ENCODE measurements at regions not wholly inside any gene's neighbourhood (a gene's known extent, or its start where the extent isn't known, plus 50 kb on each side); places are given as distances from the start of the nearest gene placed in this dataset.
"Not testable (repeated sequence)": the region's sequence is repeated elsewhere in the genome, so short reads cannot be mapped to it uniquely, and the experiment has no call there.

GRCh38 chr3:153552887-153553604 is 391.0 kb downstream of the RAP2B start:
- Histone ChIP-seq H3K4me3 (ENCODE audit: low read length, poor library complexity, severe bottlenecking) (no peak overlapping the region), H3F3A (ENCODE audit: low read depth) (0 out of 2 replicates have a peak, but pooled peaks cover 3% of the 10 kb centered on the region), H3K36me3 (ENCODE audit: insufficient read depth, low read length) (no peaks in the 10 kb centered on the region), H3K79me2 (ENCODE audit: insufficient read depth, low read length) (no peaks in the 10 kb centered on the region), H3K9me2 (replicated peaks; ENCODE audit: low read depth, low read length) (no peaks in the 10 kb centered on the region), H2AFZ (ENCODE audit: low read length) (no peak overlapping the region), H3K9ac (ENCODE audit: low read depth, low read length, poor library complexity, severe bottlenecking) (no peak overlapping the region), H3K4me1 (ENCODE audit: insufficient read depth, low read length, poor library complexity, severe bottlenecking) (peaks cover 9% of the 10 kb centered on the region), H4K20me1 (ENCODE audit: insufficient read depth, low read length, poor library complexity, severe bottlenecking) (no peaks in the 10 kb centered on the region), H3K4me2 (ENCODE audit: low read depth, low read length, poor library complexity, severe bottlenecking) (no peak overlapping the region), H3K9me3 (ENCODE audit: insufficient read depth, low read depth, low read length) (no peaks in the 10 kb centered on the region), H3K27me3 (ENCODE audit: insufficient read depth, low read length, poor library complexity, severe bottlenecking) (no peaks in the 10 kb centered on the region)
- no peak for TF ChIP-seq CTCF (conservative IDR thresholded peaks at IDR 0.05; ENCODE audit: low read length)
- TF ChIP-seq EZH2phosphoT487 (IDR thresholded peaks at IDR 0.05; ENCODE audit: borderline replicate concordance) = no peak

GRCh38 chr3:153553605-153553945 is 391.5 kb downstream of the RAP2B start:
- no peaks in the 10 kb centered on the region for H3K79me2 ChIP-seq (ENCODE audit: insufficient read depth, low read length)
- H3K27me3 ChIP-seq (ENCODE audit: insufficient read depth, low read length, poor library complexity, severe bottlenecking) = no peaks in the 10 kb centered on the region
- H3K4me1 ChIP-seq (ENCODE audit: insufficient read depth, low read length, poor library complexity, severe bottlenecking) = peaks cover 6% of the 10 kb centered on the region
- no peak overlapping the region for H2AFZ ChIP-seq (ENCODE audit: low read length)
- H3K9ac ChIP-seq (ENCODE audit: low read depth, low read length, poor library complexity, severe bottlenecking) = no peak overlapping the region
- 0 out of 2 replicates have a peak, but pooled peaks cover 3% of the 10 kb centered on the region for H3F3A ChIP-seq (ENCODE audit: low read depth)
- TF ChIP-seq EZH2phosphoT487 (IDR thresholded peaks at IDR 0.05; ENCODE audit: borderline replicate concordance) (no peak), CTCF (conservative IDR thresholded peaks at IDR 0.05; ENCODE audit: low read length) (no peak)
- H4K20me1 ChIP-seq (ENCODE audit: insufficient read depth, low read length, poor library complexity, severe bottlenecking) = no peaks in the 10 kb centered on the region
- no peaks in the 10 kb centered on the region for H3K9me2 ChIP-seq (replicated peaks; ENCODE audit: low read depth, low read length)
- no peak overlapping the region for H3K4me2 ChIP-seq (ENCODE audit: low read depth, low read length, poor library complexity, severe bottlenecking)
- no peaks in the 10 kb centered on the region for H3K36me3 ChIP-seq (ENCODE audit: insufficient read depth, low read length)
- no peaks in the 10 kb centered on the region for H3K9me3 ChIP-seq (ENCODE audit: insufficient read depth, low read depth, low read length)
- no peak overlapping the region for H3K4me3 ChIP-seq (ENCODE audit: low read length, poor library complexity, severe bottlenecking)

- H4K20me1 ChIP-seq (ENCODE audit: insufficient read depth, low read length, poor library complexity, severe bottlenecking) = no peaks in the 10 kb centered on the region
- H3K27me3 ChIP-seq (ENCODE audit: insufficient read depth, low read length, poor library complexity, severe bottlenecking) = no peaks in the 10 kb centered on the region
- H3K9me2 ChIP-seq (replicated peaks; ENCODE audit: low read depth, low read length) = no peaks in the 10 kb centered on the region
- no peak overlapping the region for H3K4me2 ChIP-seq (ENCODE audit: low read depth, low read length, poor library complexity, severe bottlenecking)
- no peak for TF ChIP-seq EZH2phosphoT487 (IDR thresholded peaks at IDR 0.05; ENCODE audit: borderline replicate concordance)
- no peak overlapping the region for H3K4me3 ChIP-seq (ENCODE audit: low read length, poor library complexity, severe bottlenecking)
- no peaks in the 10 kb centered on the region for H3K79me2 ChIP-seq (ENCODE audit: insufficient read depth, low read length)
- no peaks in the 10 kb centered on the region for H3K4me1 ChIP-seq (ENCODE audit: insufficient read depth, low read length, poor library complexity, severe bottlenecking)
- no peaks in the 10 kb centered on the region for H3K36me3 ChIP-seq (ENCODE audit: insufficient read depth, low read length)
- no peak overlapping the region for H2AFZ ChIP-seq (ENCODE audit: low read length)
- H3K9me3 ChIP-seq (ENCODE audit: insufficient read depth, low read depth, low read length) = no peaks in the 10 kb centered on the region
- no peak overlapping the region for H3K9ac ChIP-seq (ENCODE audit: low read depth, low read length, poor library complexity, severe bottlenecking)
- H3F3A ChIP-seq (ENCODE audit: low read depth) = no peaks in the 10 kb centered on the region
Observed at GRCh38 chr3:153555919-153556318, 393.9 kb downstream of the RAP2B start.

GRCh38 chr3:153559366-153559765 is 397.3 kb downstream of the RAP2B start:
- not testable (repeated sequence) for H3K9ac ChIP-seq (ENCODE audit: low read depth, low read length, poor library complexity, severe bottlenecking); H3K4me3 ChIP-seq (ENCODE audit: low read length, poor library complexity, severe bottlenecking); H3K27me3 ChIP-seq (ENCODE audit: insufficient read depth, low read length, poor library complexity, severe bottlenecking); H3K9me2 ChIP-seq (replicated peaks; ENCODE audit: low read depth, low read length); H3K79me2 ChIP-seq (ENCODE audit: insufficient read depth, low read length); H3K4me2 ChIP-seq (ENCODE audit: low read depth, low read length, poor library complexity, severe bottlenecking); H4K20me1 ChIP-seq (ENCODE audit: insufficient read depth, low read length, poor library complexity, severe bottlenecking); H3F3A ChIP-seq (ENCODE audit: low read depth); H3K4me1 ChIP-seq (ENCODE audit: insufficient read depth, low read length, poor library complexity, severe bottlenecking); H3K36me3 ChIP-seq (ENCODE audit: insufficient read depth, low read length); H2AFZ ChIP-seq (ENCODE audit: low read length)
- H3K9me3 ChIP-seq (ENCODE audit: insufficient read depth, low read depth, low read length) = peaks cover 19% of the 10 kb centered on the region
